CD14-positive monocyte (primary cell): ENCODE measurements at regions not wholly inside any gene's neighbourhood (a gene's known extent, or its start where the extent isn't known, plus 50 kb on each side); places are given as distances from the start of the nearest gene placed in this dataset.

Experiments used
- DNase-seq, 3 donors: peaks; one replicate each; pipeline ENCODE4 v3.0.0-alpha.2; 2011 to 2022
- H2AFZ ChIP-seq: 2 replicates; pipeline ENCODE4 v1.6.0; 2012; ENCODE audit warnings: mild to moderate bottlenecking, low read depth, low read length, inconsistent platforms; ENCODE audit not compliant: insufficient read depth, poor library complexity, severe bottlenecking
- H3K27ac ChIP-seq, 2 donors: 1 replicate in 1 of 2; 2 replicates in 1 of 2; pipeline ENCODE4 v1.5.1; 2012 to 2013; ENCODE audit warnings: low read length in 2 of 2, control low read depth in 1 of 2, inconsistent platforms in 1 of 2, low read depth in 1 of 2, mild to moderate bottlenecking in 1 of 2
- H3K27me3 ChIP-seq, 2 donors: one replicate each; pipeline versions ENCODE4 v1.6.0 to v1.6.1; 2011 to 2013; ENCODE audit warnings: low read length in 2 of 2; ENCODE audit not compliant: control insufficient read depth in 2 of 2, insufficient read depth in 2 of 2
- H3K36me3 ChIP-seq, 2 donors: replicated peaks in 1 of 2; 1 replicate in 1 of 2; 2 replicates in 1 of 2; pipeline versions ENCODE4 v1.5.1 to v1.6.1; 2012 to 2013; ENCODE audit warnings: low read length in 2 of 2, control low read depth in 1 of 2, inconsistent platforms in 1 of 2, mild to moderate bottlenecking in 1 of 2; ENCODE audit not compliant: insufficient read depth in 2 of 2, control insufficient read depth in 1 of 2
- H3K4me1 ChIP-seq, 2 donors: 1 replicate in 1 of 2; 2 replicates in 1 of 2; pipeline versions ENCODE4 v1.5.1 to v1.6.1; 2012 to 2013; ENCODE audit warnings: low read length in 2 of 2, control low read depth in 1 of 2, inconsistent platforms in 1 of 2, mild to moderate bottlenecking in 1 of 2, moderate library complexity in 1 of 2; ENCODE audit not compliant: insufficient read depth in 2 of 2, control insufficient read depth in 1 of 2
- H3K4me2 ChIP-seq: replicated peaks from 2 replicates; pipeline ENCODE3; 2012; ENCODE audit warnings: low read length, moderate library complexity, mild to moderate bottlenecking; ENCODE audit not compliant: poor library complexity, severe bottlenecking; ENCODE audit errors: extremely low read depth
- H3K4me3 ChIP-seq, 3 experiments: fragments of 200-600 bp in 1 of 3; sonication (generic) in 1 of 3; replicated peaks in 1 of 3; 1 replicate in 2 of 3; 2 replicates in 1 of 3; pipeline ENCODE4 v1.5.1; 2011 to 2013; ENCODE audit warnings: low read length in 3 of 3, mild to moderate bottlenecking in 3 of 3, control low read depth in 2 of 3, low read depth in 2 of 3, inconsistent platforms in 1 of 3, moderate library complexity in 1 of 3
- H3K79me2 ChIP-seq: 2 replicates; pipeline ENCODE4 v1.6.0; 2012; ENCODE audit warnings: mild to moderate bottlenecking, control low read depth, inconsistent platforms, low read length, moderate library complexity; ENCODE audit not compliant: insufficient read depth
- H3K9ac ChIP-seq: 2 replicates; pipeline ENCODE4 v1.6.0; 2017; ENCODE audit warnings: low read length, mild to moderate bottlenecking; ENCODE audit not compliant: insufficient read depth, poor library complexity, severe bottlenecking
- H3K9me3 ChIP-seq, 2 donors: replicated peaks in 1 of 2; 1 replicate in 1 of 2; 2 replicates in 1 of 2; pipeline versions ENCODE4 v1.5.1 to v1.6.1; 2012 to 2013; ENCODE audit warnings: low read length in 2 of 2, control low read depth in 1 of 2; ENCODE audit not compliant: control insufficient read depth in 1 of 2, insufficient read depth in 1 of 2
- H4K20me1 ChIP-seq: 2 replicates; pipeline ENCODE4 v1.6.0; 2012; ENCODE audit warnings: mild to moderate bottlenecking, low read length, control low read depth, moderate library complexity; ENCODE audit not compliant: insufficient read depth
- H3K27ac Mint-ChIP-seq, 7 donors: one replicate each; pipeline ENCODE4 v1.8.0; 2020; ENCODE audit warnings: mild to moderate bottlenecking in 7 of 7, mixed read lengths in 7 of 7, moderate library complexity in 6 of 7, inconsistent platforms in 2 of 7
- H3K27me3 Mint-ChIP-seq, 3 donors: one replicate each; pipeline ENCODE4 v1.8.0; 2021 to 2022; ENCODE audit warnings: low read depth in 3 of 3, mild to moderate bottlenecking in 3 of 3, mixed read lengths in 3 of 3, moderate library complexity in 3 of 3, inconsistent platforms in 1 of 3
- H3K36me3 Mint-ChIP-seq, 2 donors: one replicate each; pipeline ENCODE4 v1.8.0; 2020; ENCODE audit warnings: mixed read lengths in 2 of 2, inconsistent platforms in 1 of 2, mild to moderate bottlenecking in 1 of 2
- H3K4me1 Mint-ChIP-seq: one replicate; pipeline ENCODE4 v1.8.0; 2020; ENCODE audit warnings: mild to moderate bottlenecking, mixed read lengths
- H3K4me3 Mint-ChIP-seq, 2 donors: one replicate each; pipeline ENCODE4 v1.8.0; 2020; ENCODE audit warnings: mild to moderate bottlenecking in 2 of 2, mixed read lengths in 2 of 2, moderate library complexity in 1 of 2
- H3K9me3 Mint-ChIP-seq, 7 donors: one replicate each; pipeline ENCODE4 v1.8.0; 2020 to 2022; ENCODE audit warnings: mixed read lengths in 7 of 7, mild to moderate bottlenecking in 6 of 7, moderate library complexity in 6 of 7, inconsistent platforms in 2 of 7
- WGBS: methylation state at CpG from one replicate; pipeline ENCODE4 v1.1.5; 2013; ENCODE audit warnings: missing lambda C conversion rate; ENCODE audit not compliant: insufficient coverage; 5-methylcytosine and 5-hydroxymethylcytosine counted together
- intact Hi-C, 2 donors: fragments of 100-400 bp; cut with micrococcal nuclease; formaldehyde crosslinking; loops; one replicate each; pipeline versions ENCODE4 v1.15.0 to v1.15.1; 2023
- TF ChIP-seq, protein P1 (sequence below): fragments of 200-600 bp; IDR thresholded peaks from one replicate; pipeline ENCODE4 v1.8.0; 2022; ENCODE audit warnings: antibody characterized with exemption, mild to moderate bottlenecking

DNA sequence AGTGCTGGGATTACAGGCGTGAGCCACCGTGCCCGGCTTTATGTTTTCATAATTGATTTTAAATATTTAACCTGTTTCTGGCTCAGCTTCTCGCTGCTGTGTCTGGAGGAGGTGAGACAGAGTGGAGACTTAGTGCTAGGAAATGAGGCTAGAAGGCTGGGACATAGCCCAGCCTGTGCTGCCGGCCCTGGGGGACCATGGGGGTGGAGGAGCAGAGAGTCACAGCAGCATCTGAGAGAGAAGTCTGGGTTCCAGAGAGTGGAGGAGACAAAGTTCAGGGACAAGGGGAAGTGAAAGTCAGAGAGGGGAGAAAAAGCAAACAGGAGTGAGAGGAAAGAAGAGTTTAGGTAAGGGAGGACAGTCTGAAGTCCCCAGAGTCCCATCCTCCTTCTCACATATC lies 71.9 kb downstream of the LHX9 start:
- Histone ChIP-seq H3K4me2 (no peak overlapping the region), H3K79me2 (no peaks in the 10 kb centered on the region), H3K4me3 (no peak overlapping the region), H3K9me3 (no peaks in the 10 kb centered on the region), H3K9ac (no peak overlapping the region), H4K20me1 (no peaks in the 10 kb centered on the region), H3K27me3 (no peaks in the 10 kb centered on the region), H3K27ac (no peak overlapping the region), H3K4me1 (no peaks in the 10 kb centered on the region), H3K36me3 (no peaks in the 10 kb centered on the region), H2AFZ (no peak overlapping the region)
- no peak overlapping the region for H3K4me3 Mint-ChIP-seq
- no peaks in the 10 kb centered on the region for H3K36me3 Mint-ChIP-seq
- peaks cover 0 to 2% (median 0%) of the 10 kb centered on the region in 3 donors for H3K27me3 Mint-ChIP-seq
- WGBS = 81% methylated on average over 2 of the region's 5 CpGs
- no peaks in the 10 kb centered on the region for H3K9me3 Mint-ChIP-seq
- TF ChIP-seq, protein P1, sequence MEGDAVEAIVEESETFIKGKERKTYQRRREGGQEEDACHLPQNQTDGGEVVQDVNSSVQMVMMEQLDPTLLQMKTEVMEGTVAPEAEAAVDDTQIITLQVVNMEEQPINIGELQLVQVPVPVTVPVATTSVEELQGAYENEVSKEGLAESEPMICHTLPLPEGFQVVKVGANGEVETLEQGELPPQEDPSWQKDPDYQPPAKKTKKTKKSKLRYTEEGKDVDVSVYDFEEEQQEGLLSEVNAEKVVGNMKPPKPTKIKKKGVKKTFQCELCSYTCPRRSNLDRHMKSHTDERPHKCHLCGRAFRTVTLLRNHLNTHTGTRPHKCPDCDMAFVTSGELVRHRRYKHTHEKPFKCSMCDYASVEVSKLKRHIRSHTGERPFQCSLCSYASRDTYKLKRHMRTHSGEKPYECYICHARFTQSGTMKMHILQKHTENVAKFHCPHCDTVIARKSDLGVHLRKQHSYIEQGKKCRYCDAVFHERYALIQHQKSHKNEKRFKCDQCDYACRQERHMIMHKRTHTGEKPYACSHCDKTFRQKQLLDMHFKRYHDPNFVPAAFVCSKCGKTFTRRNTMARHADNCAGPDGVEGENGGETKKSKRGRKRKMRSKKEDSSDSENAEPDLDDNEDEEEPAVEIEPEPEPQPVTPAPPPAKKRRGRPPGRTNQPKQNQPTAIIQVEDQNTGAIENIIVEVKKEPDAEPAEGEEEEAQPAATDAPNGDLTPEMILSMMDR = no peak
- DNase-seq = no peak
- intact Hi-C loops = no loop called here
- peaks cover 5% of the 10 kb centered on the region for H3K4me1 Mint-ChIP-seq
- peak overlapping the region in 2 of 7 donors; percentile 9 to 36 for H3K27ac Mint-ChIP-seq

DNA sequence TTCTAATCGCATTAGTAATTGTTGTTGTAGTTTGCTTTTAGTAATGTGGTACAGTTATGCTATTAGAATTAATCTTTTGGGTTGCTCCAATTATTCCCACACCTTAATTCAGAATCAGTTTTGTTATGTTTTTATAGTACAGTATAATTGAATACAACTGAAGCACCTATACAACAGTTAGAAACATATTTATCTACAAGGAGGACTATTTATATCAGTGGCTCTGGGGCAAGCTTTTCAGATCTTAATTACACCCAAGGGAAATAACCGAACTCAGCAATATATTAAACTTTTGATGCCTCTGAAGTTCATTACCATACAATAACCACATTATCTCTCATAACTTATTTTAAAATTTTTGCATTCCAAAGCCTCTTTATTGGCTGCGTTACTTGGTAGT lies 74.4 kb downstream of the LHX9 start:
- Histone ChIP-seq H3K4me2 (no peak overlapping the region), H3K9ac (no peak overlapping the region), H2AFZ (no peak overlapping the region), H4K20me1 (no peaks in the 10 kb centered on the region), H3K4me3 (no peak overlapping the region), H3K36me3 (no peaks in the 10 kb centered on the region), H3K4me1 (no peaks in the 10 kb centered on the region), H3K79me2 (no peaks in the 10 kb centered on the region), H3K27ac (no peak overlapping the region), H3K9me3 (no peaks in the 10 kb centered on the region), H3K27me3 (no peaks in the 10 kb centered on the region)
- Mint-ChIP-seq H3K27ac (no peak overlapping the region), H3K27me3 (peaks cover 0 to 2% (median 0%) of the 10 kb centered on the region in 3 donors), H3K4me1 (peaks cover 5% of the 10 kb centered on the region), H3K4me3 (no peak overlapping the region), H3K36me3 (no peaks in the 10 kb centered on the region), H3K9me3 (peaks cover 0 to 6% (median 2%) of the 10 kb centered on the region in 7 donors)
- intact Hi-C loops = no loop called here
- DNase-seq = no peak
- WGBS = 100% methylated on average over 1 of the region's 3 CpGs
- TF ChIP-seq, protein P1 = no peak
